ENCODE measurements at regions not wholly inside any gene's neighbourhood (a gene's known extent, or its start where the extent isn't known, plus 50 kb on each side); places are given as distances from the start of the nearest gene placed in this dataset.

- no peak for DNase-seq (ENCODE audit: low read depth in 1 of 2, low spot score in 2 of 2)
- H3K4me3 ChIP-seq: no peak overlapping the region
- H3K27me3 ChIP-seq (replicated peaks): peaks cover 9% of the 10 kb centered on the region; the same call in 1 of the 2 replicates
- H3K36me3 ChIP-seq: no peaks in the 10 kb centered on the region
- H3K27ac ChIP-seq: no peak overlapping the region
- peaks cover 4% of the 10 kb centered on the region for H3K4me1 ChIP-seq (replicated peaks)
- no peaks in the 10 kb centered on the region for H3K9me3 ChIP-seq (replicated peaks)
These were observed 94.4 kb upstream of the HABP2 start for GRCh38 chr10:113458451-113458850.

DNA sequence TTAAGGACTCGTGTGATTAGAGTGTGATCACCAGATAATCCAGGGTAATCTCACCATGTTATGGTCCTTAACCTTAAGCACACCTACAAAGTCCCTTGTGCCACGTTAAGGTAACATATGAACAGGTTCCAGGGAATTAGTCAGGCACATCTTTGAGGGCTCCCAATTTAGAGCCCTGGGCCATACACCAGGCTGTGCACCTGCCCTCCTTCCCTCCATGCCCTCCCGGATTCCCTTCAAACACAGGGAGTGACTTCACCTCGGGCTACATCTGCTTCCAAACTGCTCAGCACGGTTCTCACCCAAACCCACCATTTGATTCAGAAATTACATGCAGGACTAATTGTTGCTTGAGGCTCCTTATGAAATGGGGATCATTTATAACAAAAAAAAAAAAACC is 93.9 kb upstream of the HABP2 start:
- no peak overlapping the region for H3K4me3 ChIP-seq
- no peak for DNase-seq (ENCODE audit: low read depth in 1 of 2, low spot score in 2 of 2)
- peaks cover 9% of the 10 kb centered on the region; the same call in 1 of the 2 replicates for H3K27me3 ChIP-seq (replicated peaks)

DNA sequence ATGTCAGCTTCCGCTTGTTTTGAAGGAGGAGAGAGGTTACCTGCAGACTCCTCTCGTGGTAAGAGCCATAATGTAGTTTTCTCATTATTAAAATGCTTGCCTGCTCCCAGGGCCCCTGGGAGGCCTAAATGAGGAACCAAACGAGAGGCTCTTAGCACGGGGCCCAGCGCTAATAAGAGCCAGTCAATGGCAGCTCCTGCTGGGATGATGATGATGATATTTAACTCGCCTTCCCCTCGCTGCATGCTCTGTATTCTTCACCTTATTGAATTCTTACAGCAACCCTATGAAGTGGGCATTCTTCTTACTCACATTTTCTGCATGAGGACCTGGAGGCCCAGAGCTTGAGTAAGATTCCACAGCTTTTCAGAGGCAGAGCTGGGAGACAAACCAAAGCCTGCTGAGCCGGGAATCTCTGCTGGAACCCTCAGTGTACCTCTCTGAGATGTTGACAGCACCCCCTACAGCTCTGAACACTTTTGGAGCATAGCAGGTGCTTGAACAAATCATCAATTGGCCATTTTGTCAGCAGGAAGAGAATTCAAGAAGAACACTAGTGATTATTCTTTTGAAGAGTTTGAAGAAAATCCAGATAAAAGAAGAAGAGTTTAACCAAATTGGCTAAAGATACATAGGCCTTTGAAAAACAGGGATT is 93.1 kb upstream of the HABP2 start:
- Histone ChIP-seq H3K36me3 (no peaks in the 10 kb centered on the region), H3K27ac (no peak overlapping the region), H3K27me3 (replicated peaks) (peaks cover 12% of the 10 kb centered on the region; the same call in 1 of the 2 replicates), H3K9me3 (replicated peaks) (no peaks in the 10 kb centered on the region), H3K4me3 (no peak overlapping the region), H3K4me1 (replicated peaks) (no peaks in the 10 kb centered on the region)
- DNase-seq (ENCODE audit: low read depth in 1 of 2, low spot score in 2 of 2): no peak

More for the DNA sequence above, 93.9 kb upstream of the HABP2 start:
- peaks cover 4% of the 10 kb centered on the region for H3K4me1 ChIP-seq (replicated peaks)
- no peaks in the 10 kb centered on the region for H3K36me3 ChIP-seq
- no peaks in the 10 kb centered on the region for H3K9me3 ChIP-seq (replicated peaks)
- no peak overlapping the region for H3K27ac ChIP-seq

GRCh38 chr10:113463083-113463482 is 89.8 kb upstream of the HABP2 start:
- Histone ChIP-seq H3K27me3 (replicated peaks) (peaks cover 12% of the 10 kb centered on the region; the same call in 1 of the 2 replicates), H3K9me3 (replicated peaks) (no peaks in the 10 kb centered on the region), H3K4me3 (no peak overlapping the region), H3K27ac (no peak overlapping the region), H3K4me1 (replicated peaks) (no peaks in the 10 kb centered on the region), H3K36me3 (no peaks in the 10 kb centered on the region)
- no peak for DNase-seq (ENCODE audit: low read depth in 1 of 2, low spot score in 2 of 2)

- no peaks in the 10 kb centered on the region for H3K4me1 ChIP-seq (replicated peaks)
- no peak for DNase-seq (ENCODE audit: low read depth in 1 of 2, low spot score in 2 of 2)
- no peaks in the 10 kb centered on the region for H3K9me3 ChIP-seq (replicated peaks)
- no peak overlapping the region for H3K4me3 ChIP-seq
- H3K27ac ChIP-seq: no peak overlapping the region
- H3K27me3 ChIP-seq (replicated peaks): peaks cover 12% of the 10 kb centered on the region; the same call in 1 of the 2 replicates
- no peaks in the 10 kb centered on the region for H3K36me3 ChIP-seq
These were observed 89.1 kb upstream of the HABP2 start for GRCh38 chr10:113463777-113464176.

DNA sequence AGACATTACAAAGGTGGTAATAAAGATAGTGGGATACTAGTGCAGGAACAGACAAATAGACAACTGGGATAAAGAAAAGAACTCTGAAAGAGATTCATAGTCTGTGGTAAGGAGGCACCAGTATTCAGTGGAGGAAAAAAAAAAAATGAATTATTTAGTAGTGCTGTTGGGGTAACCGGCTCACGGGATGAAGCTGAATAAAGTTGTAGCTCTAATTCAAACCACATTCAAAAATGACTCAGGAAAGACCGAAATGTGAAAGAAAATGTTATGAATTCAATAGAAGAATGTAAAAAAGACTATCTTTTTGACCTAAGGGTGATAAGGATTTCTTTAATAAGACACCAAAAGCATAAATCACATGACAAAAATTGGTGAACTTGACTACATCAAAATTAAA is 83.1 kb upstream of the HABP2 start:
- Histone ChIP-seq H3K36me3 (no peaks in the 10 kb centered on the region), H3K9me3 (replicated peaks) (no peaks in the 10 kb centered on the region), H3K27me3 (replicated peaks) (no peaks in the 10 kb centered on the region), H3K4me1 (replicated peaks) (peaks cover 15% of the 10 kb centered on the region), H3K27ac (no peak overlapping the region), H3K4me3 (no peak overlapping the region)
- no peak for DNase-seq (ENCODE audit: low read depth in 1 of 2, low spot score in 2 of 2)

- H3K4me1 ChIP-seq (replicated peaks): peaks cover 16% of the 10 kb centered on the region
- no peaks in the 10 kb centered on the region for H3K9me3 ChIP-seq (replicated peaks)
- no peaks in the 10 kb centered on the region for H3K27me3 ChIP-seq (replicated peaks)
- DNase-seq (ENCODE audit: low read depth in 1 of 2, low spot score in 2 of 2): no peak
- H3K36me3 ChIP-seq: no peaks in the 10 kb centered on the region
- no peak overlapping the region for H3K27ac ChIP-seq
- no peak overlapping the region for H3K4me3 ChIP-seq
These were observed 82.2 kb upstream of the HABP2 start for GRCh38 chr10:113470372-113471240.

- Histone ChIP-seq H3K36me3 (no peaks in the 10 kb centered on the region), H3K27ac (no peak overlapping the region), H3K9me3 (replicated peaks) (no peaks in the 10 kb centered on the region), H3K4me3 (no peak overlapping the region), H3K4me1 (replicated peaks) (peaks cover 16% of the 10 kb centered on the region), H3K27me3 (replicated peaks) (no peaks in the 10 kb centered on the region)
- no peak for DNase-seq (ENCODE audit: low read depth in 1 of 2, low spot score in 2 of 2)
These were observed 81.4 kb upstream of the HABP2 start for GRCh38 chr10:113471241-113471996.

DNA sequence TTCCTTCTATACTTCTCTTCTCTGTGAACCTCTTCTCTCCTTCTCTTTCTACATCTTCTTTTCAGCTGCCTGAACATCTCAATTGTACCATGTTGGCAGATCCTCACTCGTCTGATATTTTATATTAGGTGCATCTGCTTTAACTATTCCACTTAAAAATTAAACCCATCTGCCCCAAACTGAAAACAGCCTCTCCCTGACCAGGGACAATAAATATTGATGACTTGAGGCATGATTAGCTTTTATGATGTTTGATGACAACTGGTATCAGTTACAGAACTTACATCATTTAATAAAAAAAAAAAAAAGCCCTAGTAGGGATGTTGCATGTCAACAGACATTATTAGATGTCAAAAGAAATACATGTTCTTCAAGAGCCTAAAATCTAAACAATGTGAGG is 79.8 kb upstream of the HABP2 start:
- DNase-seq (ENCODE audit: low read depth in 1 of 2, low spot score in 2 of 2): no peak
- H3K4me3 ChIP-seq: no peak overlapping the region
- H3K27me3 ChIP-seq (replicated peaks): no peaks in the 10 kb centered on the region
- no peaks in the 10 kb centered on the region for H3K9me3 ChIP-seq (replicated peaks)
- peaks cover 16% of the 10 kb centered on the region for H3K4me1 ChIP-seq (replicated peaks)
- no peak overlapping the region for H3K27ac ChIP-seq
- H3K36me3 ChIP-seq: no peaks in the 10 kb centered on the region

DNA sequence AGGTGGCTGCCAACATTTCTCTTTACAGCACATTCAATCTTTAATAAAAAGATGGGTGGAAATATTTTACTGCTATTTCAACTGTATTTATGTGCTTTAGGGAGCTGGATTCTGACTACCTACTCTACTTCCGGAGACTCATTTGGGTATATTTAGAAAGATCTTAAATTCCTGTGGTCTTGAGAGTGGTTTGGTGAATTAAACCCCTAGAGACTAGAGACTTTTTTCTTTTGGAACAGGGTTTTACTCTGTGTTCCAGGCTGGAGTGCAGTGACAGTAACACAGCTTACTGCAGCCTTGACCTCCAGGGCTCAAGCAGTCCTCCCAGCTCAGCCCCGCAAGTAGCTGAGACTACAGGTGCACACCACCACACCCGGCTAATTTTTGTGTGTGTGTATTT is 79.0 kb upstream of the HABP2 start:
- Histone ChIP-seq H3K27me3 (replicated peaks) (no peaks in the 10 kb centered on the region), H3K27ac (no peak overlapping the region)
- peak in 1 of 2 experiments; percentile 42 for DNase-seq (ENCODE audit: low read depth in 1 of 2, low spot score in 2 of 2)

GRCh38 chr10:113474752-113475151 is 78.1 kb upstream of the HABP2 start:
- Histone ChIP-seq H3K4me3 (no peak overlapping the region), H3K9me3 (replicated peaks) (peaks cover 13% of the 10 kb centered on the region), H3K36me3 (no peaks in the 10 kb centered on the region), H3K27ac (no peak overlapping the region), H3K27me3 (replicated peaks) (no peaks in the 10 kb centered on the region), H3K4me1 (replicated peaks) (peaks cover 16% of the 10 kb centered on the region)
- DNase-seq (ENCODE audit: low read depth in 1 of 2, low spot score in 2 of 2): no peak

More for the DNA sequence above, 79.0 kb upstream of the HABP2 start:
- Histone ChIP-seq H3K4me3 (no peak overlapping the region), H3K36me3 (no peaks in the 10 kb centered on the region), H3K9me3 (replicated peaks) (peaks cover 4% of the 10 kb centered on the region), H3K4me1 (replicated peaks) (peaks cover 16% of the 10 kb centered on the region)

DNA sequence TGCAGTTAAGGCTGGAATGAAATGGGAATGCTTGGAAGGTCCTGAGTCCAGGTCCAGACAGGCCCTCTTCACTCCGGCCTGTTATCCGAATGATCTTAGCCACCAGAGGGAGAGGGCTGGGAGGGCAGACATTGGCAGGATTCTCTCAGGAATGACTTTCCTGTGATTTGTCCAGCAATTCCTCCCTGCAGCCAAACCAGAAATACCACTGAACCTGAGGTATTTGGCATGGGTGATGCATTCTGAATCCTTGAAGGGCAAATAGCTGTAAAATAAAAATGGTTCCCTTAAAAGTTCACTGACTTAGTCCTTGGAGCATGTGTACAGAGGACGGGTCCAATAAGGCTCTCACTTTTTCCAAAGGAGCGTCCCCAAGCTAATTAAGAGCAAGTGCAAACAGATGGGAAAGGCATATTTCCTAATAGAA is 77.5 kb upstream of the HABP2 start:
- DNase-seq (ENCODE audit: low read depth in 1 of 2, low spot score in 2 of 2): no peak
- Histone ChIP-seq H3K36me3 (no peaks in the 10 kb centered on the region), H3K27ac (no peak overlapping the region), H3K4me1 (replicated peaks) (peaks cover 16% of the 10 kb centered on the region), H3K27me3 (replicated peaks) (no peaks in the 10 kb centered on the region), H3K9me3 (replicated peaks) (peaks cover 19% of the 10 kb centered on the region), H3K4me3 (no peak overlapping the region)

GRCh38 chr10:113476191-113476590 is 76.7 kb upstream of the HABP2 start:
- Histone ChIP-seq H3K4me3 (no peak overlapping the region), H3K9me3 (replicated peaks) (peaks cover 20% of the 10 kb centered on the region), H3K36me3 (no peaks in the 10 kb centered on the region), H3K27ac (no peak overlapping the region), H3K27me3 (replicated peaks) (no peaks in the 10 kb centered on the region), H3K4me1 (replicated peaks) (peaks cover 16% of the 10 kb centered on the region)
- DNase-seq (ENCODE audit: low read depth in 1 of 2, low spot score in 2 of 2): no peak

GRCh38 chr10:113476673-113477072 is 76.2 kb upstream of the HABP2 start:
- DNase-seq (ENCODE audit: low read depth in 1 of 2, low spot score in 2 of 2): no peak
- H3K27ac ChIP-seq: no peak overlapping the region
- H3K27me3 ChIP-seq (replicated peaks): no peaks in the 10 kb centered on the region
- H3K4me1 ChIP-seq (replicated peaks): peaks cover 16% of the 10 kb centered on the region
- peaks cover 20% of the 10 kb centered on the region for H3K9me3 ChIP-seq (replicated peaks)
- no peaks in the 10 kb centered on the region for H3K36me3 ChIP-seq
- no peak overlapping the region for H3K4me3 ChIP-seq

Measured in SJSA1 (cell line).